Kidney epithelial cell (primary cell): ENCODE measurements at regions not wholly inside any gene's neighbourhood (a gene's known extent, or its start where the extent isn't known, plus 50 kb on each side); places are given as distances from the start of the nearest gene placed in this dataset.
A peak's percentile ranks its signal among the peaks of the same experiment; 100 is the strongest.

ENCODE experiments used
- DNase-seq: peaks from one replicate; pipeline ENCODE4 v3.0.0-alpha.2; 2010; ENCODE audit warnings: low read depth
- H3K27me3 ChIP-seq: 2 replicates; pipeline ENCODE4 v1.6.0; 2011; ENCODE audit warnings: low read length; ENCODE audit not compliant: control insufficient read depth, insufficient read depth
- H3K36me3 ChIP-seq: 2 replicates; pipeline ENCODE4 v1.5.1; 2011; ENCODE audit warnings: low read length; ENCODE audit not compliant: control insufficient read depth, insufficient read depth
- H3K4me3 ChIP-seq: 2 replicates; pipeline ENCODE4 v1.5.1; 2011; ENCODE audit warnings: low read depth, mild to moderate bottlenecking, control low read depth, low read length
- TF ChIP-seq, protein P1 (sequence below): IDR thresholded peaks from 2 replicates; pipeline ENCODE4 v1.5.1; 2011; ENCODE audit warnings: mild to moderate bottlenecking, moderate library complexity, low read length, control low read depth, inconsistent platforms; ENCODE audit not compliant: insufficient read depth, poor library complexity, severe bottlenecking

DNA sequence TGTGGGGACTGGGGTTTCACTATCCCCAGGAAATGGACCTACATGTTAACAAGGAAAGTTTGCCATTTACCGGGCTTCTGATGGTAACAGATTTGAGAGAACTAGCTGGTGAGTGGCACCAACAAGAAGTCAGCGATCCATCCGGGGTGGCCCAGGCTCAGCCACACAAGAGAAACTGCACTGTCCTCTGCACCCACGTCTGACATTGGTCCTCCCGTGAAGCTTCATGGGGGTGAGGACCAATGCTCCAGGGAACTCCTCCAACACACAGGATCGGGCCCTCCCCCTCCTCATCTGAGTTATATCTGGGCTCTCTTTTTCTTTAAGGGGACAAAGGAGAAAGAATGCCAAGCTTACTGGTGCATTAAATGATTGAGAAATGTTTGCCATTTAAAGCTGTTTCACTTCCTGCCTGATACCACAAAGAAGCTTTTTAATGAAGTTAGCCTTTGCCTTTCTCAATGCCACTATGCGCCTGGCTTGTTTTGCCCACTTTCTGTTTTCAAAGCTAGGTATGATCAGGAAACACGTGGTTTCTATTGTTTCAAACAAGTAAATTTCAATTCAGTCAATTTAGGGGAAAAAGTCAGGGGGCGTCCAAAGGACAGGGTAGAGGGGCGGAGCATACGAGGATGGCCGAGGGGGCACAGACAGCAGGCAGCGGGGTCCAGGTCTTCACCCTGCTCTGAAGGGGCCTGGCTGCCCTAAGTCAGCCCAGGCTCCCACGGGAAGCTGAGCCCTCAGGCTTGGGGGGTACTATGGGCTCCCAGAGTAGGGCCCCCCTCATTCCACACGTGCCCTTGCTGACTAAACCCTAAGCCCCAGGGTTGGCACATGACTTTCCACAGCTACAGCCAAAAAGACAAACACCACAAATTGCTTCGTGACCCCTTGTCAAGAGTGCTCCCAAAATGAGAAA is 204.0 kb upstream of the ID2 start:
- Histone ChIP-seq H3K36me3 (no peaks in the 10 kb centered on the region), H3K27me3 (no peaks in the 10 kb centered on the region), H3K4me3 (no peak overlapping the region)
- TF ChIP-seq, protein P1, sequence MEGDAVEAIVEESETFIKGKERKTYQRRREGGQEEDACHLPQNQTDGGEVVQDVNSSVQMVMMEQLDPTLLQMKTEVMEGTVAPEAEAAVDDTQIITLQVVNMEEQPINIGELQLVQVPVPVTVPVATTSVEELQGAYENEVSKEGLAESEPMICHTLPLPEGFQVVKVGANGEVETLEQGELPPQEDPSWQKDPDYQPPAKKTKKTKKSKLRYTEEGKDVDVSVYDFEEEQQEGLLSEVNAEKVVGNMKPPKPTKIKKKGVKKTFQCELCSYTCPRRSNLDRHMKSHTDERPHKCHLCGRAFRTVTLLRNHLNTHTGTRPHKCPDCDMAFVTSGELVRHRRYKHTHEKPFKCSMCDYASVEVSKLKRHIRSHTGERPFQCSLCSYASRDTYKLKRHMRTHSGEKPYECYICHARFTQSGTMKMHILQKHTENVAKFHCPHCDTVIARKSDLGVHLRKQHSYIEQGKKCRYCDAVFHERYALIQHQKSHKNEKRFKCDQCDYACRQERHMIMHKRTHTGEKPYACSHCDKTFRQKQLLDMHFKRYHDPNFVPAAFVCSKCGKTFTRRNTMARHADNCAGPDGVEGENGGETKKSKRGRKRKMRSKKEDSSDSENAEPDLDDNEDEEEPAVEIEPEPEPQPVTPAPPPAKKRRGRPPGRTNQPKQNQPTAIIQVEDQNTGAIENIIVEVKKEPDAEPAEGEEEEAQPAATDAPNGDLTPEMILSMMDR = no peak
- DNase-seq = peak; percentile 70

GRCh38 chr2:8478471-8478793 is 203.4 kb upstream of the ID2 start:
- no peaks in the 10 kb centered on the region for H3K27me3 ChIP-seq
- H3K36me3 ChIP-seq = no peaks in the 10 kb centered on the region
- no peak for DNase-seq
- H3K4me3 ChIP-seq = no peak overlapping the region
- TF ChIP-seq, protein P1 = no peak

DNA sequence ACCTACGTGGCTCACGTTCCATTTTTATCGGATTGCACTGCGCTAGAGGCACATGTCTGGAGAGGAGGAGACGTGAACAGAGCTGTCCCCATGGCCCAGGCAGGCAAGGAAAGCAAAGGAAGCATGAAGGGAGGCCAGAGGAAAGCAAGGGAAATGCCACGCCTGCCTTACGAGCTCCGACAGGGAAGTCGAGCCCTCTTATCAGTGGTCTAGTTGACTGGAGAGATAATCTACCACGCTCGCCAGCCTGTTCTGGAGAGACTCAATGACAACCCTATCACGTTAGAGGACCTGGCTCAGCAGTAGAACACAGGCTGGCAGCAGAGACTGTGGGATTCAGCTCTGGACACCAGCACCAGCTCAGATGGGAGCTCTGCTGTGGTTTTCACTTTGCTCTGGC is 202.6 kb upstream of the ID2 start:
- no peak for DNase-seq
- Histone ChIP-seq H3K4me3 (no peak overlapping the region), H3K36me3 (no peaks in the 10 kb centered on the region), H3K27me3 (no peaks in the 10 kb centered on the region)
- TF ChIP-seq, protein P1 = no peak

DNA sequence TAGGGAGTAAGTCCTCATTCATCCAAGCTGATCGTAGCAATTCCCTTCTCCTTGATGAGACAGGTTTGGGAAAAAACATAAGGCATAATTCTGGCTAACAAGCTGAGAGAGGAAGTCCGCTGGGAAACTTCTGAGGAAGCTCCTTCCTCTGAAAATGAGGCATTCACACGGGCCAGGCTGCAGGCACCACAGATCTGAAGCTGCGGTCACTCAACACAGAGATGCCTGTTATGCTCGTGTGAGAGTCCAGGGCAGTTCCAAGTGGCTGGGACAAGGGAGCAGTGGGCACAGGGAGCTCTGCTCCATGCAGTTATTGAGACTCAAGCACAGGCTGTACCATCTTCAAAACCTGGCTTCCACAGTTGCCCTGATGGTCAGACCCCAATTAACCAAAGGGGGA is 200.9 kb upstream of the ID2 start:
- H3K27me3 ChIP-seq = no peaks in the 10 kb centered on the region
- no peak overlapping the region for H3K4me3 ChIP-seq
- DNase-seq = no peak
- TF ChIP-seq, protein P1 = no peak
- H3K36me3 ChIP-seq = no peaks in the 10 kb centered on the region

DNA sequence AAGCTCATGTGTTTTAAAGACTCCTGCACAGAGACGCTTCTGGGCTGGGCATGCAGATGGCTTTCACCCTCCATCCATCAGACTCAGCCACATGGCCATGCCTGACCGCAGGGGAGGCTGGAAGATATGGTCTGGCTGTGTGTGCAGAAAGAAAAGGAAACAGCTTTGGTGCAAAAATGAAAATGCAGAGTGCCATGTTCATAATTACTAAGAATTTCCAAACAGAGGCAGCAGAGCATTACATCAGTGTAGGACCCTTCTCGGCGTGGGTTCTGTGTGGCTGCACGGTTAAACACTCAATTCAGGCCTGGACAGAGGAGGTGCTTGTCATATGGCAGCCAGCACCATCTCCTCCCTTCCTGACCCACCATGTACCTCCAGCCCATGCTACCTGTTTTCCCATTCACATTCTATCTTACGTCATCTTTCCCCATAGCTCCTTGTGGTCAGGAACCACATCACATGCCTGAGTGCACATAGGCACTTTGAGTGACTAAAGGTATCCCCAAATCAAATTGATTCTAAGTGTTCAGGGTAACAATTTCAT is 200.3 kb upstream of the ID2 start:
- H3K4me3 ChIP-seq = no peak overlapping the region
- DNase-seq = peak; percentile 73
- no peaks in the 10 kb centered on the region for H3K36me3 ChIP-seq
- TF ChIP-seq, protein P1 = no peak
- no peaks in the 10 kb centered on the region for H3K27me3 ChIP-seq
